Heart right ventricle (tissue), 16 donors: ENCODE measurements at regions not wholly inside any gene's neighbourhood (a gene's known extent, or its start where the extent isn't known, plus 50 kb on each side); places are given as distances from the start of the nearest gene placed in this dataset.

Experiments used
- ATAC-seq, 8 donors: fragments of 200-7000 bp; cut with Tn5 transposase; one replicate each; pipeline ENCODE4 v1.9.1; 2020; ENCODE audit warnings: mild to moderate bottlenecking in 8 of 8, moderate library complexity in 8 of 8, moderate number of reproducible peaks in 1 of 8
- DNase-seq, 2 donors: peaks; one replicate each; pipeline ENCODE4 v3.0.0-alpha.2; 2020
- H3K27ac ChIP-seq, 10 donors: fragments of 200-600 bp; sonication (generic) in 2 of 10; one replicate each; pipeline versions ENCODE4 v1.5.0 to v1.8.0; 2020 to 2022; ENCODE audit warnings: mild to moderate bottlenecking in 3 of 10
- H3K27me3 ChIP-seq, 7 donors: fragments of 200-600 bp; one replicate each; pipeline ENCODE4 v1.8.0; 2021 to 2022; ENCODE audit warnings: mild to moderate bottlenecking in 2 of 7
- H3K36me3 ChIP-seq, 9 donors: fragments of 200-600 bp; sonication (generic) in 1 of 9; one replicate each; pipeline versions ENCODE4 v1.5.0 to v1.8.0; 2020 to 2022; ENCODE audit warnings: mild to moderate bottlenecking in 2 of 9
- H3K4me1 ChIP-seq, 9 donors: fragments of 200-600 bp; sonication (generic) in 1 of 9; one replicate each; pipeline versions ENCODE4 v1.5.0 to v1.8.0; 2020 to 2022; ENCODE audit warnings: mild to moderate bottlenecking in 4 of 9
- H3K4me3 ChIP-seq, 10 donors: fragments of 200-600 bp; sonication (generic) in 2 of 10; one replicate each; pipeline versions ENCODE4 v1.5.0 to v1.8.0; 2020 to 2022; ENCODE audit warnings: mild to moderate bottlenecking in 7 of 10, moderate library complexity in 2 of 10
- H3K9me3 ChIP-seq, 11 donors: fragments of 200-600 bp in 10 of 11; sonication (generic) in 2 of 11; one replicate each; pipeline versions ENCODE4 v1.5.0 to v1.8.0; 2013 to 2022; ENCODE audit warnings: mild to moderate bottlenecking in 2 of 11, control low read depth in 1 of 11, moderate library complexity in 1 of 11
- WGBS, 2 donors: extraction: QIAGEN DNeasy Blood & Tissue Kit; methylation state at CpG; one replicate each; pipeline ENCODE4 v1.1.7; 2013; ENCODE audit warnings: inconsistent platforms in 1 of 2; 5-methylcytosine and 5-hydroxymethylcytosine counted together
- intact Hi-C, 10 donors: fragments of 100-400 bp; cut with DNase I; formaldehyde crosslinking; loops; one replicate each; pipeline versions ENCODE4 v1.11.1 to v1.14.2; 2022
- TF ChIP-seq, protein P1 (sequence below), 9 donors: fragments of 200-600 bp; sonication (generic) in 2 of 9; IDR thresholded peaks; one replicate each; pipeline versions ENCODE4 v1.5.0 to v1.8.0; 2021 to 2022; ENCODE audit warnings: antibody characterized with exemption in 9 of 9, mild to moderate bottlenecking in 5 of 9, moderate library complexity in 1 of 9
- donor health status: Arrhythmogenic right ventricular cardiomyopathy.
- donor health status: ischemic (EF 13 %, LVEDD 7.1; RV severe dilation, severe dysfunction).
- donor health status: healthy with polysubstance abuse.
- donor health status: DM: no; HTN: yes; CAD: no.
- donor health status: DM: no; HTN: no; CAD: no.
- donor health status: ischemic (EF 25% LVEDD 6.9; RV normal size, moderate dysfunction).
- donor health status: ischemic (EF 25% LVEDD 5.7; RV mildly dilated, moderate dysfunction).
- donor health status: healthy.
- donor health status: DM: yes; HTN: yes; CAD: no.
- donor health status: Ischemic cardiomyopathy.
- donor health status: ischemic (EF 35%, LVEDD 5.7; RV mildly dilated, moderate dysfunction).
- donor health status: nonischemic (EF 11% LVEDD 7.7; RV severe dilation, severe dysfunction).
- donor health status: DM: yes; HTN: yes; CAD: no.
- donor health status: PGD.
- donor health status: ischemic (EF 29% LVEDD 5.4; RV normal size, mild dysfunction).
- donor health status: nonischemic (EF 23%, LVEDD 6.1; RV moderate dilation, normal function).

DNA sequence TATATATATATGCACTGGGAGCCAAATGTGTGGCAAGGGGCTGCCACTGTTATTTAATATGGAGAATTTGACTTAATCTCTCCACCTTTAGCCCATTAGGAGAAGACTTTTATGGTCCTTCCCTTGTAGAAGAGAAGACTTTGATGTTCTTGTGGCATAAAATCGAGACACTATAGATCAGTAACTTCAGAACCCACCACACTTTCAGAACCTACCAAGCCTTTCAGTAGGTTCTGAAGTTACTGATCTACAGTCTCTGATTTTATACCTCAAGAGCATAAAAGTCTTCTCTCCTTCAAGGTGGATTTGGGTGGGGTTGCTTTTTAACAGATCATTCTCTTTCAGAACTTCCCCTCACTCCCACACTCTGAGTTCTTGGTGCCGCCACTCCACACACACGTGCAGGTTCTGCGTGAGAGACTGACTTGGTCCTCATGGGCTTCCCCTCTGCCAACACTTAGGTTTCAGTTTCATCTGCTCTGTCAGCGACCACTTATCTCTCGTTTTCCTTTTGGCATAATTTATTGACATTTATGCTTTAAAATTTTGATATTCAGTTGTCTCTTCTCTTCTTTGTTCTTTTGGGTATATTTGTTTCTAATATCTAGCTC is 213.4 kb upstream of the PCDH17 start:
- Histone ChIP-seq H3K4me3 (no peak overlapping the region), H3K36me3 (no peaks in the 10 kb centered on the region), H3K4me1 (no peaks in the 10 kb centered on the region), H3K27ac (no peak overlapping the region), H3K27me3 (no peaks in the 10 kb centered on the region), H3K9me3 (peaks cover 0 to 3% (median 0%) of the 10 kb centered on the region in 11 donors)
- intact Hi-C loops: no loop called here
- TF ChIP-seq, protein P1, sequence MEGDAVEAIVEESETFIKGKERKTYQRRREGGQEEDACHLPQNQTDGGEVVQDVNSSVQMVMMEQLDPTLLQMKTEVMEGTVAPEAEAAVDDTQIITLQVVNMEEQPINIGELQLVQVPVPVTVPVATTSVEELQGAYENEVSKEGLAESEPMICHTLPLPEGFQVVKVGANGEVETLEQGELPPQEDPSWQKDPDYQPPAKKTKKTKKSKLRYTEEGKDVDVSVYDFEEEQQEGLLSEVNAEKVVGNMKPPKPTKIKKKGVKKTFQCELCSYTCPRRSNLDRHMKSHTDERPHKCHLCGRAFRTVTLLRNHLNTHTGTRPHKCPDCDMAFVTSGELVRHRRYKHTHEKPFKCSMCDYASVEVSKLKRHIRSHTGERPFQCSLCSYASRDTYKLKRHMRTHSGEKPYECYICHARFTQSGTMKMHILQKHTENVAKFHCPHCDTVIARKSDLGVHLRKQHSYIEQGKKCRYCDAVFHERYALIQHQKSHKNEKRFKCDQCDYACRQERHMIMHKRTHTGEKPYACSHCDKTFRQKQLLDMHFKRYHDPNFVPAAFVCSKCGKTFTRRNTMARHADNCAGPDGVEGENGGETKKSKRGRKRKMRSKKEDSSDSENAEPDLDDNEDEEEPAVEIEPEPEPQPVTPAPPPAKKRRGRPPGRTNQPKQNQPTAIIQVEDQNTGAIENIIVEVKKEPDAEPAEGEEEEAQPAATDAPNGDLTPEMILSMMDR (IDR thresholded peaks at IDR 0.05): no peak
- 62 to 74% methylated on average over 6 of the region's 6 CpGs for WGBS, 2 donors
- DNase-seq (no peak), ATAC-seq (no peak)

DNA sequence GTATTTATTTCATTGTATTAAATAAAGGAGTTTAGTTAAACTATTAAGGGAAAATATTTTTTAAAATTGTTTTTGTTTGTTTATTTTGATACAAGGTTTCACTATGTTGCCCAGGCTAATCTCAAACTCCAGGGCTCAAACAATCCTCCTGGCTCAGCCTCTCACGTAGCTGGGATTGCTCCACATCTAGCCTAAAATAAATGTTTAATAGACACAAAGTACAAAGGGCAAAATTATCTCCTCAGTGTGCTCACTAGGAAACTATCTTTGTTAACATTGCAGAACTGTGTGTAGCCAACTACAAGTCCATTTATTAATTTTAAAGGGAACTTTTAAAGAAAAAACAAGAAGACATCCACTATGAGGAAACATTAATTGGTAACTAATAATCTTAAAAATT is 207.2 kb upstream of the PCDH17 start:
- DNase-seq: no peak

DNA sequence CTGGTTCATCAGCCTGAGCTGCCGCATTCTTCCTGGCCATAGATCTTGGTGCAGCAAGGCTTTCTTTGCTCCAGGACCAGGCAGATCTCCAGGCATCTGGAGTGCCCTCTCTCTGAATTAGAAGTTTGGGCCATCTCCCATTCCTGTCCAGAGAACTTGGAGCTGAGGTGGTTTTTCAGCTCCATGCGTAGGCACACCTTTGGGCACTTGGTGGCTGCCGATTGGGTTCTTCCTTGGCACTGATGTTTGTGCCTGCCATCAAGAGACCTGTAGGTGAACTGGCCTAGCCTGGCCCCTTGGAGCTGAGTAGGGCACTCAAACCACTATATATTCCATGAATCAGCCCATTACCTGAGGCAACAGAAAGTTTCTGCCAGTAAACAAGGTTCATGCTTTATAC is 206.0 kb upstream of the PCDH17 start:
- Histone ChIP-seq H3K27me3 (no peaks in the 10 kb centered on the region), H3K36me3 (no peaks in the 10 kb centered on the region), H3K9me3 (peaks cover 0 to 69% (median 3%) of the 10 kb centered on the region in 11 donors), H3K27ac (no peak overlapping the region), H3K4me3 (no peak overlapping the region), H3K4me1 (no peaks in the 10 kb centered on the region)
- TF ChIP-seq, protein P1 (IDR thresholded peaks at IDR 0.05): no peak
- intact Hi-C loops: no loop called here
- no peak for ATAC-seq
- 86 to 95% methylated on average over 3 of the region's 3 CpGs for WGBS, 2 donors
- no peak for DNase-seq

More for the DNA sequence above, 207.2 kb upstream of the PCDH17 start:
- no peaks in the 10 kb centered on the region for H3K36me3 ChIP-seq
- H3K27ac ChIP-seq: no peak overlapping the region
- no peaks in the 10 kb centered on the region for H3K27me3 ChIP-seq
- H3K4me3 ChIP-seq: no peak overlapping the region
- H3K9me3 ChIP-seq: peaks cover 0 to 60% (median 0%) of the 10 kb centered on the region in 11 donors
- no peak for ATAC-seq
- TF ChIP-seq, protein P1 (IDR thresholded peaks at IDR 0.05): no peak
- WGBS, 2 donors: 60 to 63% methylated on average over 1 of the region's 1 CpG
- H3K4me1 ChIP-seq: no peaks in the 10 kb centered on the region
- intact Hi-C loops: no loop called here

DNA sequence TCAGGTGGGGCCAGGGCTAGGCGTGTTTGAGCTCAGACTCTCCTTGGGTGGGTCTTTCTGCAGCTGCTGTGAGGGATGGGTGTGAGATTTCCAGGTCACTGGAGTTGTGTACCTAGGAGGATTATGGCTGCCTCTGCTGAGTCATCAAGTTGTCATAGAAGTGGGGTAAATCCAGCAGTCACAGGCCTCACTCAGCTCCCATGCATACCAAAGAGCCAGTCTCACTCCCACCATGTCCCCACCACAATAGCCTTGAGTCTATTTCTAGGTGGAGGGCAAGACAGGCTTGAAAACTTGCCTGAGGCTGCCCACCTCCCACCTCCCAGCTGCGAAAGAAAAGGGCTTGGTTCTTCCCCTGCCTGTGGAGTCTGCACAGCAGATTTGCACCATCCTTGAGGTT is 194.0 kb upstream of the PCDH17 start:
- Histone ChIP-seq H3K4me3 (no peak overlapping the region), H3K27ac (no peak overlapping the region), H3K27me3 (no peaks in the 10 kb centered on the region), H3K4me1 (no peaks in the 10 kb centered on the region), H3K9me3 (peaks cover 0 to 24% (median 0%) of the 10 kb centered on the region in 11 donors), H3K36me3 (no peaks in the 10 kb centered on the region)
- intact Hi-C loops: no loop called here
- ATAC-seq (no peak), DNase-seq (no peak)
- TF ChIP-seq, protein P1 (IDR thresholded peaks at IDR 0.05): no peak
- WGBS, 2 donors: 76 to 80% methylated on average over 2 of the region's 2 CpGs
